Smooth muscle cell (in vitro differentiated cells): ENCODE measurements at regions not wholly inside any gene's neighbourhood (a gene's known extent, or its start where the extent isn't known, plus 50 kb on each side); places are given as distances from the start of the nearest gene placed in this dataset.

Experiments
- DNase-seq: peaks from one replicate; lab custom pipeline; 2025; ENCODE audit not compliant: unreplicated experiment; lab: John Stamatoyannopoulos, UW
- H2AFZ ChIP-seq: fragments of 200-600 bp; sonication (generic); 2 replicates; pipeline ENCODE4 v1.6.0; 2016; ENCODE audit warnings: antibody characterized with exemption, low read depth, mild to moderate bottlenecking
- H3F3A ChIP-seq: fragments of 200-600 bp; sonication (generic); 2 replicates; pipeline ENCODE4 v1.6.0; 2017; ENCODE audit warnings: antibody characterized with exemption, low read depth
- H3K27ac ChIP-seq: fragments of 200-600 bp; sonication (generic); 2 replicates; pipeline ENCODE4 v1.5.1; 2016; ENCODE audit warnings: low read depth, mild to moderate bottlenecking
- H3K27me3 ChIP-seq: fragments of 200-600 bp; sonication (generic); 2 replicates; pipeline ENCODE4 v1.6.1; 2016; ENCODE audit warnings: low read depth, mild to moderate bottlenecking
- H3K36me3 ChIP-seq: fragments of 200-600 bp; sonication (generic); 2 replicates; pipeline ENCODE4 v1.5.1; 2016; ENCODE audit warnings: low read depth
- H3K4me1 ChIP-seq: fragments of 200-600 bp; sonication (generic); 2 replicates; pipeline ENCODE4 v1.5.1; 2016; ENCODE audit warnings: low read depth
- H3K4me2 ChIP-seq: fragments of 200-600 bp; sonication (generic); 2 replicates; pipeline ENCODE4 v1.6.0; 2016; ENCODE audit warnings: mild to moderate bottlenecking
- H3K4me3 ChIP-seq: fragments of 200-600 bp; sonication (generic); 2 replicates; pipeline ENCODE4 v1.5.1; 2016; ENCODE audit warnings: mild to moderate bottlenecking
- H3K79me2 ChIP-seq: fragments of 200-600 bp; sonication (generic); 2 replicates; pipeline ENCODE4 v1.6.0; 2016; ENCODE audit warnings: low read depth, mild to moderate bottlenecking
- H3K9ac ChIP-seq: fragments of 200-600 bp; sonication (generic); 2 replicates; pipeline ENCODE4 v1.6.0; 2016; ENCODE audit warnings: low read depth
- H3K9me3 ChIP-seq: fragments of 200-600 bp; sonication (generic); replicated peaks from 2 replicates; pipeline ENCODE4 v1.5.1; 2016; ENCODE audit warnings: low read depth
- H4K20me1 ChIP-seq: fragments of 200-600 bp; sonication (generic); 2 replicates; pipeline ENCODE4 v1.6.0; 2016; ENCODE audit warnings: low read depth
- WGBS: methylation state at CpG from one replicate; pipeline ENCODE4 v1.1.7; 2016; ENCODE audit warnings: low lambda C conversion rate; 5-methylcytosine and 5-hydroxymethylcytosine counted together
- TF ChIP-seq, protein P1 (sequence below): fragments of 200-600 bp; sonication (generic); IDR thresholded peaks from 2 replicates; pipeline ENCODE4 v1.5.1; 2017; ENCODE audit warnings: borderline replicate concordance, mild to moderate bottlenecking, antibody characterized with exemption; ENCODE audit not compliant: insufficient read depth, poor library complexity, severe bottlenecking

DNA sequence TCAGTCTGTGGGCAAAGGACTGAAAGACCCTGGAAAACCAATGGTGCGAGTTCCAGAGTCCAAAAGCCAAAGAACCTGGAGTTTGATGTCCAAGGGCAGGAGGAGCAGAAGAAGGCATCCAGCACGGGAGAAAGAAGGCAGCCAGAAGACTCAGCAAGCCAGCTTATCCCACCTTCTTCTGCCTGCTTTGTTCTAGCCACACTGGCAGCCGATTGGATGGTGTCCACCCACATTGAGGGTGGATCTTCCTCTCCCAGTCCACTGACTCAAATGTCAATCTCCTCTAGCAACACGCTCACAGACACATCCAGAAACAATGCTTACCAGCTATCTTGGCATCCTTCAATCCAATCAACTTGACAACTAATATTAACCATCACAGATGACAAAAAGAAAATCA is 57.2 kb upstream of the CAPRIN2 start:
- H3K4me1 ChIP-seq, result no peaks in the 10 kb centered on the region
- whole genome bisulfite sequencing, result 67% methylated on average over 4 of the region's 4 CpGs
- H3K27me3 ChIP-seq, result no peaks in the 10 kb centered on the region
- no peaks in the 10 kb centered on the region for H3K36me3 ChIP-seq
- H4K20me1 ChIP-seq, result no peaks in the 10 kb centered on the region
- no peak for DNase-seq
- TF ChIP-seq, protein P1, sequence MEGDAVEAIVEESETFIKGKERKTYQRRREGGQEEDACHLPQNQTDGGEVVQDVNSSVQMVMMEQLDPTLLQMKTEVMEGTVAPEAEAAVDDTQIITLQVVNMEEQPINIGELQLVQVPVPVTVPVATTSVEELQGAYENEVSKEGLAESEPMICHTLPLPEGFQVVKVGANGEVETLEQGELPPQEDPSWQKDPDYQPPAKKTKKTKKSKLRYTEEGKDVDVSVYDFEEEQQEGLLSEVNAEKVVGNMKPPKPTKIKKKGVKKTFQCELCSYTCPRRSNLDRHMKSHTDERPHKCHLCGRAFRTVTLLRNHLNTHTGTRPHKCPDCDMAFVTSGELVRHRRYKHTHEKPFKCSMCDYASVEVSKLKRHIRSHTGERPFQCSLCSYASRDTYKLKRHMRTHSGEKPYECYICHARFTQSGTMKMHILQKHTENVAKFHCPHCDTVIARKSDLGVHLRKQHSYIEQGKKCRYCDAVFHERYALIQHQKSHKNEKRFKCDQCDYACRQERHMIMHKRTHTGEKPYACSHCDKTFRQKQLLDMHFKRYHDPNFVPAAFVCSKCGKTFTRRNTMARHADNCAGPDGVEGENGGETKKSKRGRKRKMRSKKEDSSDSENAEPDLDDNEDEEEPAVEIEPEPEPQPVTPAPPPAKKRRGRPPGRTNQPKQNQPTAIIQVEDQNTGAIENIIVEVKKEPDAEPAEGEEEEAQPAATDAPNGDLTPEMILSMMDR, result no peak
- no peaks in the 10 kb centered on the region for H3K79me2 ChIP-seq
- no peaks in the 10 kb centered on the region for H3K9me3 ChIP-seq
- H3K27ac ChIP-seq, result no peak overlapping the region
- H2AFZ ChIP-seq, result no peak overlapping the region
- H3K4me2 ChIP-seq, result no peak overlapping the region
- no peaks in the 10 kb centered on the region for H3F3A ChIP-seq
- H3K9ac ChIP-seq, result no peak overlapping the region
- no peak overlapping the region for H3K4me3 ChIP-seq

DNA sequence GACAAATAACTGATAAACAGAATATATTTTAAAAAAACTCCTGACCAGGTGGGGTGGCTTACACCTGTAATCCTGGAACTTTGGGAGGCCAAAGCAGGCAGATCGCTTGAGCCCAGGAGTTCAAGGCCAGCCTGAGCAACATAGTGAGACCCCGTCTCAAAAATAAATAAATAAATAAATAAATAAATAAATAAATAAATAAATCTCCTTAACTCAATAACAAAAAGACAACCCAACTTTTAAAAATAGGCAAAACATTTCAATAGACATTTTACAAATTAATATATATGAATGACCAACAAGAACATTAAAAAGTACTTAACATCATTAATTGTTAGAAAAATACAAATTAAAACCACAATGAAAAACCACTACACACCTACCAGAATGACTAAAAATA is 56.2 kb upstream of the CAPRIN2 start:
- TF ChIP-seq, protein P1, result no peak
- Histone ChIP-seq H4K20me1 (no peaks in the 10 kb centered on the region), H3K79me2 (no peaks in the 10 kb centered on the region), H3K4me2 (no peak overlapping the region), H2AFZ (no peak overlapping the region), H3K27ac (no peak overlapping the region), H3K9me3 (no peaks in the 10 kb centered on the region), H3K36me3 (no peaks in the 10 kb centered on the region), H3K4me1 (no peaks in the 10 kb centered on the region), H3K9ac (no peak overlapping the region), H3K27me3 (no peaks in the 10 kb centered on the region), H3K4me3 (no peak overlapping the region), H3F3A (no peaks in the 10 kb centered on the region)
- no peak for DNase-seq
- WGBS, result 97% methylated on average over 2 of the region's 2 CpGs

DNA sequence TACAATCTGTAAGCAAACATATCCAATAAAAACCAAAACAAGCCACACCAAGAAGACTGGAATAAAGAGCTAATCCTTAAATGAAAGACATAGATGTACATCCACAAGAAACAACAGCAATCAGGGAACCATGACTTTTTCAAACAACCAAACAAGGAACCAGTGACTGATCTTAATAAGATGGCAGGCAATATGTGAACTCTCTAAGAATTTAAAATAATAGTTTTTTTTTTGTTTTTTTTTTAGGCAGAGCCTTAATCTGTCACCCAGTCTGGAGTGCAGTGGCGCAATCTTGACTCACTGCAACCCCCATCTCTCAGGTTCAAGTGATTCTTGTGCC is 52.9 kb upstream of the CAPRIN2 start:
- no peaks in the 10 kb centered on the region for H3K36me3 ChIP-seq
- no peaks in the 10 kb centered on the region for H3K4me1 ChIP-seq
- no peaks in the 10 kb centered on the region for H4K20me1 ChIP-seq
- H3K9me3 ChIP-seq, result no peaks in the 10 kb centered on the region
- no peak overlapping the region for H3K27ac ChIP-seq
- H3F3A ChIP-seq, result no peaks in the 10 kb centered on the region
- no peaks in the 10 kb centered on the region for H3K79me2 ChIP-seq
- H3K9ac ChIP-seq, result no peak overlapping the region
- no peak overlapping the region for H2AFZ ChIP-seq
- 53% methylated on average over 1 of the region's 1 CpG for WGBS
- no peak overlapping the region for H3K4me3 ChIP-seq
- no peak for DNase-seq
- TF ChIP-seq, protein P1, result no peak
- no peaks in the 10 kb centered on the region for H3K27me3 ChIP-seq
- no peak overlapping the region for H3K4me2 ChIP-seq

DNA sequence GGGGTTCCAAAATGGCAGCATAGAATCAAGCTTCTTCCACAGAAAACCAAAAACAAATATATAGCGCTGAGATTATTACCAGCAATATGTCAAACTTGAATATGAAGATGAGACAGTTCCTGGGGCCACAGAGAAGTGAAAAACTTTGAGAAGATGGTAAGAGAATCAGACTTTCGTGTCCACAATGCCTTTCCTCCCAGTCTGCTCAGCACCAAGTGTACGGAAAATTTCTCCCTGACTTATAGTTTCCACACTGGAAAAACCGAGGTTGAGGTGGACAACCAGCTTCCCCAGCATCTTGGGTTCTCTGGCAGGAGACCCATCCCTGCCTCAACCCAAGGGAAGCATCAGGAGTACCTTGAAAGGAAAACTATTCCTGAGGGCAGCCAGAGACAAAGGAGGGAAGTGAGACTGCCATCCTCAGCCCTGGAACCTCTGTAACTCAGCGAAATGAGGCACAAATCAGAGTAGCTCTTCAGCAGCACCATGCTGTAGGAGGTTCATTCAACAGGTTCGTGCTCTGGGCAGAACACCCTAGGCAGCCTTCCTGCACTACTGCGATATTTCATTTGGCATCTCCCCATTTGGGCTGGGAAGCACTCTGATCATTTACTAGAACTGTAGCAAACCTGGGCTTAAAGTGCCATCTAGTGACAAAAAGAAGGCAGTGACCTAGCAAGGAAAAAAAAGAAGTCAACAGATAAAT is 52.4 kb upstream of the CAPRIN2 start:
- H3K4me2 ChIP-seq, result no peak overlapping the region
- no peaks in the 10 kb centered on the region for H3F3A ChIP-seq
- no peak overlapping the region for H2AFZ ChIP-seq
- no peaks in the 10 kb centered on the region for H3K36me3 ChIP-seq
- H3K9ac ChIP-seq, result no peak overlapping the region
- no peaks in the 10 kb centered on the region for H3K9me3 ChIP-seq
- H3K4me3 ChIP-seq, result no peak overlapping the region
- no peak for DNase-seq
- no peaks in the 10 kb centered on the region for H3K79me2 ChIP-seq
- no peak overlapping the region for H3K27ac ChIP-seq
- no peaks in the 10 kb centered on the region for H3K4me1 ChIP-seq
- H3K27me3 ChIP-seq, result no peaks in the 10 kb centered on the region
- no peaks in the 10 kb centered on the region for H4K20me1 ChIP-seq
- TF ChIP-seq, protein P1, result peak; percentile 85
- WGBS, result 66% methylated on average over 7 of the region's 7 CpGs
